ENCODE measurements at regions not wholly inside any gene's neighbourhood (a gene's known extent, or its start where the extent isn't known, plus 50 kb on each side); places are given as distances from the start of the nearest gene placed in this dataset.

DNA sequence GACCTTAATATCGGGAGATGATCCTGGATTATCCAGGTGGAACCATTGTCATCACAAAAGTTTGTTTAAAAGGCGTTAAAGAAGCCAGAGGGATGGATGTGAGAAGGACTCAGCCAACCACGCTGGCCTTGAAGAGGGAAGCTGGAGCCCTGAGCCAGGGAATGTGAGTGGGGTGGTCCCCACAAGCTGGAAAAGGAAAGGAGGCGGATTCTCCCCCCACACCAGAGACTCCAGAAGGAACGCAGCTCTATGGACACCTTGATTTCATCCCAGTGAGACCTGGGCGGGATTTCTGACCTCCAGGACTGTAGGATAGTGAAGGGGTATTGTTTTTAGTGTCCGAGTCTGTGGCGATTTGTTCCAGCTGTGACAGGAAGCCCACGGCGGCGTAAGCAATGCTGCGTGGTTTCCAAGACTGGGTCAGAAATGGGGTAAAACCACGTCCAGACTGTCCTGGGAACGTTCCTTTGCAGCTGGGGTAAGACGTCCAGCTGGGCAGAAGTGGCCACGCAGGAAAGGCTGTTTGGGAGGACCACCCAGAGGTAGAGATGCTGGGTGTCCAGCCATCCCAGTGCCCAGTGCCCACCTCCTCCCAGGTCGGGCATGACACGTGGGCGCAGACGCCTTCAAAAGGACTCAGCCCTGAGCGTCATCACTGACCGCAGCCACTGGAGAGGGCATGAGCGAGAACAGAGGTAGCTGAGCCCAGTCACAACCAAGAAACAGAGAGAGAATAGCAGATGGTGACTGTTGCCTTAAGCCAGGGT, 125.4 kb upstream of the USP29 start:
- Histone ChIP-seq H3K4me3 (ENCODE audit: extremely low read depth, insufficient read depth, low read length, poor library complexity, severe bottlenecking) (no peak overlapping the region), H3K9me3 (ENCODE audit: control insufficient read depth, low read length) (peaks cover 52% of the 10 kb centered on the region), H3K36me3 (ENCODE audit: control insufficient read depth, insufficient read depth, low read length) (no peaks in the 10 kb centered on the region), H3K4me1 (ENCODE audit: control insufficient read depth, insufficient read depth, low read length, poor library complexity, severe bottlenecking) (no peaks in the 10 kb centered on the region), H3K27ac (ENCODE audit: low read depth, low read length, severe bottlenecking) (no peak overlapping the region)
- WGBS, 2 experiments (ENCODE audit: insufficient coverage in 2 of 2), result 65 to 76% methylated on average over 16 to 20 of the region's 23 CpGs

DNA sequence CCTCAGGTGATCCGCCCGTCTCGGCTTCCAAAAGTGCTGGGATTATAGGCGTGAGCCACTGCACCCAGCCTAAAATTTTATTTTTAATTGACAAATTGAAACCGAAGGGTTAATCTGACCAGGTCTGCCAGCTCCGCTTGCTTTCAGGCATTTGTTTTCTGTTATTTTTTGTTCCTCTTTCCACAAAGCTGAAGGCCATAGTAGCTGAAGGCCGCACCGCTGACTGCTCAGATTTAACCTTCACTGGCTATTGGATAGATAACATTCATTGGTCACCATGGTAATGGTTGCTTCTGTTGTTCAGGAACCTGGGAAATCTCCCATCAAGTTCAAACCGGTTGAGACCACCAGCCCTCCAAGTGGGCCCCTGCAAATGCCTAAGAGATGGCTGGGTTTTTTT, 124.5 kb upstream of the USP29 start:
- Histone ChIP-seq H3K27ac (ENCODE audit: low read depth, low read length, severe bottlenecking) (no peak overlapping the region), H3K9me3 (ENCODE audit: control insufficient read depth, low read length) (peaks cover 52% of the 10 kb centered on the region), H3K36me3 (ENCODE audit: control insufficient read depth, insufficient read depth, low read length) (no peaks in the 10 kb centered on the region), H3K4me1 (ENCODE audit: control insufficient read depth, insufficient read depth, low read length, poor library complexity, severe bottlenecking) (no peaks in the 10 kb centered on the region), H3K4me3 (ENCODE audit: extremely low read depth, insufficient read depth, low read length, poor library complexity, severe bottlenecking) (no peak overlapping the region)
- 86 to 91% methylated on average over 5 to 8 of the region's 9 CpGs for WGBS, 2 experiments (ENCODE audit: insufficient coverage in 2 of 2)

DNA sequence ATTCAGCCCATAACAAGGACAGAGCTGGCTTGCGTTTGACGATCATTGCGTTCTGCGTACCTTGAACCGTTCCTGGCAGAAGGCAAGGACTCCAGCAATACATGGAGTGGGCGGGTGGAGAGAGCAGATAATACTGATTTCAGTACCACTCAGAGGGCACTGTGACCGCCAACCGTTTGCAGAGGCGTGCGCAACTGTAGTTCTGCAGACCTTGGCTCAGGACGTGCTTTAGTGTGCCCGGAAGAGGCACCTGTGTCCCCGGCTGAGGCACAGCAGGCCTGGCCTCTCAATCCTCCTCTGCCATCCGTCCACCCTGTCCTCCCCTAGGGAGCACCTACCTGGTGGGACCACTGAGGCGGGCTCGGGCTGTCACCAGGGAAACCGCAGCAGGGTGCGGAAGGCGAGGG, 117.6 kb upstream of the USP29 start:
- Histone ChIP-seq H3K9me3 (ENCODE audit: control insufficient read depth, low read length) (peaks cover 53% of the 10 kb centered on the region), H3K4me1 (ENCODE audit: control insufficient read depth, insufficient read depth, low read length, poor library complexity, severe bottlenecking) (no peaks in the 10 kb centered on the region), H3K27ac (ENCODE audit: low read depth, low read length, severe bottlenecking) (no peak overlapping the region), H3K4me3 (ENCODE audit: extremely low read depth, insufficient read depth, low read length, poor library complexity, severe bottlenecking) (no peak overlapping the region), H3K36me3 (ENCODE audit: control insufficient read depth, insufficient read depth, low read length) (no peaks in the 10 kb centered on the region)
- WGBS, 2 experiments (ENCODE audit: insufficient coverage in 2 of 2), result 81 to 89% methylated on average over 14 to 16 of the region's 19 CpGs

DNA sequence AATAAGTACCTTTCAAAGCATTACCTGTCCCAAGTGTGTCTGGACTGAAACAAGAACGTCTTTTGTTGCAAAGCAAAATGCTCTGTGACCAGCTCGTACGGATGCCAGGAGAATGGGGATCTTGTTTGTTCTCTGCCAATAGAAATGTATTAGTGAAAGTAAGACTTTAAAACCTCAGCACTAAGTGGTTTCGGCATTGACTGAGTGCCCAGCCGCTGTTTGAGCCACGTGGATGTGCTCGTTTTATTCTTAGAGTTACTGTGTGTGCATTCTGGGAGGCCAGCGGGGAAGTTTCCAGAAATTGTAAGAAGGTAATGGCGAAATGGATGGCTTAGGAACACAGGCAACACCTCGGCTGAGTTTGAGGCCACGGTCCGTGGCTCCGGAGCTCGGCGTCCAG, 117.1 kb upstream of the USP29 start:
- H3K4me3 ChIP-seq (ENCODE audit: extremely low read depth, insufficient read depth, low read length, poor library complexity, severe bottlenecking), result no peak overlapping the region
- no peaks in the 10 kb centered on the region for H3K4me1 ChIP-seq (ENCODE audit: control insufficient read depth, insufficient read depth, low read length, poor library complexity, severe bottlenecking)
- no peaks in the 10 kb centered on the region for H3K36me3 ChIP-seq (ENCODE audit: control insufficient read depth, insufficient read depth, low read length)
- H3K9me3 ChIP-seq (ENCODE audit: control insufficient read depth, low read length), result peaks cover 57% of the 10 kb centered on the region
- WGBS, 2 experiments (ENCODE audit: insufficient coverage in 2 of 2), result 77 to 83% methylated on average over 13 of the region's 15 CpGs
- no peak overlapping the region for H3K27ac ChIP-seq (ENCODE audit: low read depth, low read length, severe bottlenecking)

DNA sequence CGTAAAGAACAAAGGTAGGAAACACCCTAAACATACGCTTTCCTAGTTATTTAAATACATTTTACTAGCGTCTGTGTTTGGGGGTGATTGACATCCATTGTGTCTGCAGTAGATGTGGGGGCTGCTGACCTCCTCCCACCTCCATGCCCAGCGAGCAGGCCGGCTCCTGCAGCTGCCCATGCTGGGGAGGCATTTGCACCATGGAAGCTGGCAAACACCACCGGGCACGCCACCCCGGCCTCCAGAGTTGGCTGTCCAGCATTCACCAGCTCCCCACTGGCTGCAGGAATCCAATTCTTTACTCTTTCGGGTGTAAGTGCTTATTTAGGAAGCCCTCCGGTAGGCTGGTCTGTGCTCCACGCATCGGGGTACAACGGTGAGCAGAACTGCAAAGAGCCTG, 115.4 kb upstream of the USP29 start:
- H3K9me3 ChIP-seq (ENCODE audit: control insufficient read depth, low read length), result peaks cover 61% of the 10 kb centered on the region
- no peak overlapping the region for H3K4me3 ChIP-seq (ENCODE audit: extremely low read depth, insufficient read depth, low read length, poor library complexity, severe bottlenecking)
- H3K36me3 ChIP-seq (ENCODE audit: control insufficient read depth, insufficient read depth, low read length), result no peaks in the 10 kb centered on the region
- no peaks in the 10 kb centered on the region for H3K4me1 ChIP-seq (ENCODE audit: control insufficient read depth, insufficient read depth, low read length, poor library complexity, severe bottlenecking)
- 83% methylated on average over 6 of the region's 13 CpGs; no CpG with 5 or more reads in 1 of the 2 experiments for WGBS, 2 experiments (ENCODE audit: insufficient coverage in 2 of 2)
- H3K27ac ChIP-seq (ENCODE audit: low read depth, low read length, severe bottlenecking), result no peak overlapping the region

DNA sequence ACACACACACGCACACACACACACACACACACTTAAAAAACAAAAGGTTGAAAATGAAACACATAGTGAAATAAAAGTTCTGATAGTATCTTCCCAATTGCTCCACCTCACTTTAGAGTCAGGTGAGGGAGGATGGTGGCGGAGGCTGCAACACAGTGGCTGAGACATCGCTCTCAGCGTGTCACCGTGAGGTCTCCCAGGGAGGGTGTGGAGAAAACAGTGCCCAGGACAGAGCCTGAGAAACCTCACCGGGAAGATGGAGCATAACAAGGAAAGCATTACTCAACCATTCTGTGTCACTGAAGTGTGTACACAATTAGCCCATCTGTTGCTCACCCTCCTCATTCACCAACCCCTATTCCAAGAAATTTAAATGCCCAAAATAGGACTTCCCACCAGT, 111.4 kb upstream of the USP29 start:
- H3K4me1 ChIP-seq (ENCODE audit: control insufficient read depth, insufficient read depth, low read length, poor library complexity, severe bottlenecking), result no peaks in the 10 kb centered on the region
- no peak overlapping the region for H3K4me3 ChIP-seq (ENCODE audit: extremely low read depth, insufficient read depth, low read length, poor library complexity, severe bottlenecking)
- 90 to 91% methylated on average over 4 to 5 of the region's 6 CpGs for WGBS, 2 experiments (ENCODE audit: insufficient coverage in 2 of 2)
- peaks cover 58% of the 10 kb centered on the region for H3K9me3 ChIP-seq (ENCODE audit: control insufficient read depth, low read length)
- no peaks in the 10 kb centered on the region for H3K36me3 ChIP-seq (ENCODE audit: control insufficient read depth, insufficient read depth, low read length)
- H3K27ac ChIP-seq (ENCODE audit: low read depth, low read length, severe bottlenecking), result no peak overlapping the region

DNA sequence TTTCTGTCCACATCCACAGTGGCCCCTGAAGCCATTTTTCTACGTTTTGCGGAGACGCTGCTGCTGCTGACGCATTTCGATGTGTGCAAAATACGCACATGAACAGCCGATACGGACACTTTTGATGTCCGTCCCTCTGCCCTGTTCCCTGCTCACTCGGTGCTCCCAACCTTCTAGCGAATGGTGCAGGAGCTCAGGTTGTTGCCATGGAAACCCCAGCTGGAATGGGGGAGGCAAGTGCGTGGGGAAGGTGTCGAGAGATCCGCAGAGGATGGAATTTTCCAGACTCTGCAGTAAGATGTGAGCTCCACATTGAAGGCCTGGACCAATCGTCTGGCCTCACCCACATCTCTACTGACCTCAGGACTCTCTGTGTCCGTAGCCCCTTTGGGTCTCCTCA, 109.2 kb upstream of the USP29 start:
- no peak overlapping the region for H3K4me3 ChIP-seq (ENCODE audit: extremely low read depth, insufficient read depth, low read length, poor library complexity, severe bottlenecking)
- H3K27ac ChIP-seq (ENCODE audit: low read depth, low read length, severe bottlenecking), result no peak overlapping the region
- no peaks in the 10 kb centered on the region for H3K36me3 ChIP-seq (ENCODE audit: control insufficient read depth, insufficient read depth, low read length)
- WGBS, 2 experiments (ENCODE audit: insufficient coverage in 2 of 2), result 79% methylated on average over 16 of the region's 16 CpGs
- H3K4me1 ChIP-seq (ENCODE audit: control insufficient read depth, insufficient read depth, low read length, poor library complexity, severe bottlenecking), result no peaks in the 10 kb centered on the region
- H3K9me3 ChIP-seq (ENCODE audit: control insufficient read depth, low read length), result peaks cover 72% of the 10 kb centered on the region

DNA sequence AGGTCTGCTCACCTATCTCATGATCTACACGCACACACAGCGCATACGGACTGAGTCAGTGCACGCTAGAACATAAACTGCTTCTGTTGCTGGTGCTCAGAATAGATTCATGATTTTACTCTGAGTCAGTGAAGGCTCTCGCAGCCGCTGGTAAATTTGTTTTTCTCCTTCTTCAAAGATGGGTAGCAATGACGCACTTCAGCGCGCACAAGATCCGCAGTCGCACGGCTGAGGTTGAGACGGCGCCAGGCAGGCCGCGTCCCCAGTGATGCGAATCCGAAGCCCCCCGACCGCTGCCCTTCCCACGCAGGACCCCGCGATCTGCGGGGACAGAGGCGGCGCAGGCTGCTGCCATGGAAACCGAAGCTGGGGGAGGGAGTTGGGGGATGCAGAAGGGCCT, 103.7 kb upstream of the USP29 start:
- H3K27ac ChIP-seq (ENCODE audit: low read depth, low read length, severe bottlenecking), result no peak overlapping the region
- H3K4me1 ChIP-seq (ENCODE audit: control insufficient read depth, insufficient read depth, low read length, poor library complexity, severe bottlenecking), result no peaks in the 10 kb centered on the region
- no peaks in the 10 kb centered on the region for H3K36me3 ChIP-seq (ENCODE audit: control insufficient read depth, insufficient read depth, low read length)
- 89 to 94% methylated on average over 24 to 26 of the region's 27 CpGs for WGBS, 2 experiments (ENCODE audit: insufficient coverage in 2 of 2)
- H3K9me3 ChIP-seq (ENCODE audit: control insufficient read depth, low read length), result peaks cover 63% of the 10 kb centered on the region
- H3K4me3 ChIP-seq (ENCODE audit: extremely low read depth, insufficient read depth, low read length, poor library complexity, severe bottlenecking), result no peak overlapping the region

DNA sequence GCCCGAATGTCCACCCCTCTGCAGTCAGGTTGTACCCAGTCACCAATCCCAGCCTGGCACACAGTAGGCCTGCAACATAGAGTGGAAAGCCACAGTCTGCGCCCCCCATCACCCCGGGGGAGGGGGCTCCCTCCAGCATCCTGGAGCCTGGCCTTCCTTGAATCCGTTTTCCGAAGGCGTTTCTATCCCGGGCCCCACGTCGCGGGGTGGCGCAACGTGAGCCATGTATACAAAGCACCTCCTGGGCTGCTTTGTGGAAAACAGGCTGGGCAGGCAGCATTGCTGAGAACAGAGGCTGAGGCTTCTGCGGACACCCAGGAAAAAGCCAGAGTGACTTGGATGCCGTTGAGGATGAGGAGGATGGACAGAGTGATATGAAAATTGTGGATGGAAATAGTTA, 103.3 kb upstream of the USP29 start:
- H3K27ac ChIP-seq (ENCODE audit: low read depth, low read length, severe bottlenecking), result no peak overlapping the region
- no peaks in the 10 kb centered on the region for H3K4me1 ChIP-seq (ENCODE audit: control insufficient read depth, insufficient read depth, low read length, poor library complexity, severe bottlenecking)
- WGBS, 2 experiments (ENCODE audit: insufficient coverage in 2 of 2), result 74 to 78% methylated on average over 11 to 14 of the region's 14 CpGs
- peaks cover 64% of the 10 kb centered on the region for H3K9me3 ChIP-seq (ENCODE audit: control insufficient read depth, low read length)
- H3K36me3 ChIP-seq (ENCODE audit: control insufficient read depth, insufficient read depth, low read length), result no peaks in the 10 kb centered on the region
- H3K4me3 ChIP-seq (ENCODE audit: extremely low read depth, insufficient read depth, low read length, poor library complexity, severe bottlenecking), result no peak overlapping the region

DNA sequence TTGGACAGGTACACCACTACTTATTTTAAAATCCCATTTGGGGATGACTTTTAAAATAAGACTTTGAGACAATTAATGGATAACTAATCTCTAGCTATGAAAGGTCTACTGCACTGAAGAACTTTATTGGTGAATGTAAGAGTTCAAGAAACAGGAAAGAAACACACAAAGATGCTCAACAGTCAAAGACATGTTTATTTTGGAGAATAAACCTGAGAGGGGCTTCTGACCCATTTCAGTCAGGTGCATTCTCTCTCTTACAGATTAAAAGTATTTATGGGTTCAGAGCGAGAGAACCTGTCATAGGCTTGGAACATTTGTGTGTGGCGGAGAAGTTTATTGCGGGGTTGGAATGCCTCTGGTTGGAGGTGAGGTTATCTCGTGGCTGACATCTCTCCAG, 94.3 kb upstream of the USP29 start:
- no peaks in the 10 kb centered on the region for H3K36me3 ChIP-seq (ENCODE audit: control insufficient read depth, insufficient read depth, low read length)
- no peak overlapping the region for H3K27ac ChIP-seq (ENCODE audit: low read depth, low read length, severe bottlenecking)
- H3K4me3 ChIP-seq (ENCODE audit: extremely low read depth, insufficient read depth, low read length, poor library complexity, severe bottlenecking), result no peak overlapping the region
- 81 to 94% methylated on average over 3 of the region's 4 CpGs for WGBS, 2 experiments (ENCODE audit: insufficient coverage in 2 of 2)
- no peaks in the 10 kb centered on the region for H3K4me1 ChIP-seq (ENCODE audit: control insufficient read depth, insufficient read depth, low read length, poor library complexity, severe bottlenecking)
- peaks cover 59% of the 10 kb centered on the region for H3K9me3 ChIP-seq (ENCODE audit: control insufficient read depth, low read length)

DNA sequence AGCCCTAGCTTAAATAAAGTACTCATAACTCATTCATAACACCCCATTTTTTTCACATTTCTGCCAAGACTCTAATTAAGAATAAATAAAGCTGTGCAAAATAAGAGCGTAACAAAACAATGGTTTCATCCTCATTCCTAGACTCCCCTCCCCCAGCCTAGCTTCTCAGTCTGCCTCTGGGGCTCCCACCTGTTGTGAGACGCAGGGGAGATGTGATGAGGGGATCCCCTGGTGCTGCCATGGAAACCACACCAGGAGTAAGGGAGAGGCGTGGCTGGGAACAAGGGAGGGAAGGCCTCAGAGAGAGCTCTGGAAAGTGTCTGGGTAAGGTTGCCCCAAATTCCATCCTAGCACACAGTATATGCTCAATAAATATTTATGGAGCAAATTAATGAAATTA, 93.3 kb upstream of the USP29 start:
- Histone ChIP-seq H3K4me1 (ENCODE audit: control insufficient read depth, insufficient read depth, low read length, poor library complexity, severe bottlenecking) (no peaks in the 10 kb centered on the region), H3K36me3 (ENCODE audit: control insufficient read depth, insufficient read depth, low read length) (no peaks in the 10 kb centered on the region), H3K27ac (ENCODE audit: low read depth, low read length, severe bottlenecking) (no peak overlapping the region), H3K9me3 (ENCODE audit: control insufficient read depth, low read length) (peaks cover 59% of the 10 kb centered on the region), H3K4me3 (ENCODE audit: extremely low read depth, insufficient read depth, low read length, poor library complexity, severe bottlenecking) (no peak overlapping the region)
- no CpG with 5 or more reads among the region's 3 CpGs for WGBS, 2 experiments (ENCODE audit: insufficient coverage in 2 of 2)
